Right cardiac atrium (tissue), 5 donors: ENCODE measurements at regions not wholly inside any gene's neighbourhood (a gene's known extent, or its start where the extent isn't known, plus 50 kb on each side); places are given as distances from the start of the nearest gene placed in this dataset.

ENCODE experiments used
- ATAC-seq, 2 donors: fragments of 200-7000 bp; cut with Tn5 transposase; one replicate each; pipeline versions ENCODE4 v1.8.0 to v1.9.1; 2020; ENCODE audit warnings: moderate library complexity in 2 of 2, mild to moderate bottlenecking in 1 of 2
- DNase-seq, 3 donors: peaks; one replicate each; pipeline ENCODE4 v3.0.0-alpha.2; 2020
- H3K27ac ChIP-seq: one replicate; pipeline ENCODE4 v1.5.1; 2013; ENCODE audit warnings: mild to moderate bottlenecking, low read length, control low read depth, moderate library complexity
- H3K27me3 ChIP-seq: one replicate; pipeline ENCODE4 v1.6.1; 2013; ENCODE audit not compliant: control insufficient read depth, insufficient read depth
- H3K4me1 ChIP-seq: one replicate; pipeline ENCODE4 v1.6.1; 2013; ENCODE audit warnings: low read length; ENCODE audit not compliant: control insufficient read depth, insufficient read depth
- H3K4me3 ChIP-seq: one replicate; pipeline ENCODE4 v1.5.1; 2013; ENCODE audit warnings: low read length, control low read depth
- H3K9me3 ChIP-seq: one replicate; pipeline ENCODE4 v1.6.1; 2013; ENCODE audit warnings: low read length; ENCODE audit not compliant: control insufficient read depth
- WGBS: extraction: QIAGEN DNeasy Blood & Tissue Kit; methylation state at CpG from one replicate; pipeline ENCODE4 v1.1.7; 2013; 5-methylcytosine and 5-hydroxymethylcytosine counted together
- intact Hi-C, 4 donors: fragments of 100-400 bp; cut with DNase I; formaldehyde crosslinking; loops; one replicate each; pipeline versions ENCODE4 v1.11.0 to v1.14.0; 2022 to 2023
- donor health status: healthy with polysubstance abuse.
- donor health status: DM: no; HTN: yes; CAD: no.
- donor health status: DM: no; HTN: no; CAD: no.
- donor health status: DM: no; HTN: yes; CAD: no; lungs with severe emphysema.
- donor health status: DM: yes; HTN: yes; CAD: no.

- H3K4me3 ChIP-seq = no peak overlapping the region
- no peak for ATAC-seq
- no peak for DNase-seq
- intact Hi-C loops = no loop called here
- no peaks in the 10 kb centered on the region for H3K9me3 ChIP-seq
- no peaks in the 10 kb centered on the region for H3K27me3 ChIP-seq
- WGBS = 66% methylated on average over 4 of the region's 4 CpGs
- no peaks in the 10 kb centered on the region for H3K4me1 ChIP-seq
- no peak overlapping the region for H3K27ac ChIP-seq
Measured at GRCh38 chr2:104790901-104791495, 62.9 kb upstream of the POU3F3 start.

DNA sequence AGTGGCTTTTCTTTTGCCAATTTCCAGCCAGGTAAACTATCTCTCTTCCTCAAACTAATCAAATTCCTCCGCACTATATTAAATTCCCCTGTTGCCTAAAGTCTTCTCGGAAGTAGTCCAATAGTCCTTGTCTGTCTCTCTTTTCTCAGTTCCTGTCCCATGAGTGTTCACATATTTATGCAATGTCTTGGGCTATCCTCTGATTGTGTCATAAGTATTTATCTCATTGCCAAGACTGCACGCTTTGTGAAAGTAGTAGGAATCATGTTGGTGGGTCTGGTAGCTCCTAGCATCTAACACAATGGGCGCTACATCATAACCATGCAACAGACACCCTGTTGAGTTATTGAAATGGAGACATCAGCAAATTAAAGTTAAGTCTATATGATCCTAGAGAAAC is 59.9 kb upstream of the POU3F3 start:
- intact Hi-C loops = no loop called here
- Histone ChIP-seq H3K9me3 (no peaks in the 10 kb centered on the region), H3K27me3 (no peaks in the 10 kb centered on the region), H3K4me3 (no peak overlapping the region), H3K27ac (no peak overlapping the region), H3K4me1 (no peaks in the 10 kb centered on the region)
- DNase-seq (no peak), ATAC-seq (no peak)
- 85% methylated on average over 4 of the region's 4 CpGs for WGBS

- no peak for DNase-seq
- Histone ChIP-seq H3K4me3 (no peak overlapping the region), H3K27me3 (no peaks in the 10 kb centered on the region), H3K9me3 (no peaks in the 10 kb centered on the region), H3K4me1 (no peaks in the 10 kb centered on the region), H3K27ac (no peak overlapping the region)
- WGBS = 71% methylated on average over 2 of the region's 2 CpGs
- ATAC-seq = no peak
- intact Hi-C loops = no loop called here
Measured at GRCh38 chr2:104794441-104794840, 59.5 kb upstream of the POU3F3 start.
